H1 (cell line): ENCODE measurements at regions not wholly inside any gene's neighbourhood (a gene's known extent, or its start where the extent isn't known, plus 50 kb on each side); places are given as distances from the start of the nearest gene placed in this dataset.

Experiments used
- BCL11A ChIP-seq, 2 experiments: IDR thresholded peaks; one replicate each; pipeline ENCODE4 v1.6.1; 2011; ENCODE audit warnings: low read depth in 2 of 2, low read length in 2 of 2, mild to moderate bottlenecking in 2 of 2
- E2F6 ChIP-seq: IDR thresholded peaks from 2 replicates; pipeline ENCODE4 v1.6.1; 2012; ENCODE audit warnings: inconsistent platforms
- PHF8 ChIP-seq: fragments of 200-600 bp; sonication (generic); conservative IDR thresholded peaks from 2 replicates; pipeline ENCODE4 v1.7.1; 2012; ENCODE audit warnings: low read depth, mild to moderate bottlenecking, inconsistent platforms, low read length, moderate library complexity
- POU5F1 ChIP-seq: IDR thresholded peaks from 2 replicates; pipeline ENCODE4 v1.6.1; 2011; ENCODE audit warnings: low read depth, mild to moderate bottlenecking, low read length, moderate library complexity
- RXRA ChIP-seq: IDR thresholded peaks from 2 replicates; pipeline ENCODE4 v1.6.1; 2011; ENCODE audit warnings: low read depth, mild to moderate bottlenecking, low read length, moderate library complexity; ENCODE audit not compliant: insufficient read depth
- SIRT6 ChIP-seq: IDR thresholded peaks from one replicate; pipeline ENCODE4 v1.7.1; 2012; ENCODE audit warnings: low read length, inconsistent platforms
- SP2 ChIP-seq: IDR thresholded peaks from 2 replicates; pipeline ENCODE4 v1.6.1; 2012; ENCODE audit warnings: mild to moderate bottlenecking, low read length, inconsistent platforms
- SP4 ChIP-seq: IDR thresholded peaks from 2 replicates; pipeline ENCODE4 v1.6.1; 2012; ENCODE audit warnings: low read length, inconsistent platforms
- YY1 ChIP-seq: IDR thresholded peaks from 2 replicates; pipeline ENCODE4 v1.6.1; 2011; ENCODE audit warnings: low read depth, mild to moderate bottlenecking, low read length

- TF ChIP-seq E2F6: no peak
- no peak for TF ChIP-seq SP4
- no peak for TF ChIP-seq BCL11A (IDR thresholded peaks at IDR 0.05; ENCODE audit: low read depth in 2 of 2, low read length in 2 of 2)
- no peak for TF ChIP-seq RXRA
- no peak for TF ChIP-seq POU5F1
- TF ChIP-seq SIRT6: no peak
- no peak for TF ChIP-seq PHF8
- TF ChIP-seq SP2: no peak
- no peak for TF ChIP-seq YY1
Measured at GRCh38 chr16:62137996-62138395, 101.8 kb upstream of the CDH8 start (continued).
